Spinal cord (tissue), 9 donors: ENCODE measurements at regions not wholly inside any gene's neighbourhood (a gene's known extent, or its start where the extent isn't known, plus 50 kb on each side); places are given as distances from the start of the nearest gene placed in this dataset.

Source experiments
- DNase-seq, 6 donors: peaks; one replicate each; pipeline versions ENCODE4 v3.0.0 to v3.0.0-alpha.2; 2013 to 2015; ENCODE audit warnings: low spot score in 6 of 6, low read depth in 4 of 6
- H3K27ac ChIP-seq: one replicate; pipeline ENCODE4 v1.5.1; 2013; ENCODE audit warnings: low read depth, low read length, control low read depth
- H3K27me3 ChIP-seq: one replicate; pipeline ENCODE4 v1.6.1; 2013; ENCODE audit warnings: low read length; ENCODE audit not compliant: control insufficient read depth, insufficient read depth
- H3K36me3 ChIP-seq: one replicate; pipeline ENCODE4 v1.6.1; 2013; ENCODE audit warnings: low read length; ENCODE audit not compliant: control insufficient read depth, insufficient read depth
- H3K4me1 ChIP-seq: one replicate; pipeline ENCODE4 v1.6.1; 2013; ENCODE audit warnings: low read length; ENCODE audit not compliant: control insufficient read depth, insufficient read depth
- H3K4me3 ChIP-seq: one replicate; pipeline ENCODE4 v1.5.1; 2013; ENCODE audit warnings: low read depth, low read length, control low read depth
- H3K9me3 ChIP-seq: one replicate; pipeline ENCODE4 v1.6.1; 2013; ENCODE audit warnings: low read length; ENCODE audit not compliant: control insufficient read depth, insufficient read depth
- WGBS: methylation state at CpG from one replicate; pipeline ENCODE4 v1.1.5; 2013; ENCODE audit warnings: missing lambda C conversion rate; ENCODE audit not compliant: insufficient coverage; 5-methylcytosine and 5-hydroxymethylcytosine counted together
- donor health status: healthy.

DNA sequence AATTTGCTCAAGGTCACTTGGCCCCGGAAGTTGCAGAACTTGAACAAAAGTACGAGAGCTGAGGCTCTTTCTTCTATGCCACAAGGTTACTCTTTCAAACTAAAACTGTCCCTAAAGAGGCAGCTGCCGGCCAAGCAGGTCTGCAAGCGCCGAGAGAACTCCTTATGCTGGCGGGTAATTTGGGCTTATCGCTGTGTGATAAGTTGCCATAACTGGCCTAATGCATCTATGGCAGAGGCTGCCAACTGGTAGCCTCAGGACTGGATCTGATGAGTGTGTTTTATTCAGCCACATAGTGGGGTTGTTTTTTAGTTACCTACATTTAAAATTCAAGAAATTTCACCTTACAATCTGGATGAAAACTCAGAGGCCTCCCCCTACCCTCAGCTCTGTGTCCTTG lies 68.1 kb upstream of the SPOCK1 start:
- Histone ChIP-seq H3K4me1 (peaks cover 28% of the 10 kb centered on the region), H3K36me3 (no peaks in the 10 kb centered on the region), H3K27ac (no peak overlapping the region), H3K27me3 (no peaks in the 10 kb centered on the region), H3K9me3 (no peaks in the 10 kb centered on the region), H3K4me3 (no peak overlapping the region)
- WGBS: 86% methylated on average over 7 of the region's 7 CpGs
- no peak for DNase-seq

DNA sequence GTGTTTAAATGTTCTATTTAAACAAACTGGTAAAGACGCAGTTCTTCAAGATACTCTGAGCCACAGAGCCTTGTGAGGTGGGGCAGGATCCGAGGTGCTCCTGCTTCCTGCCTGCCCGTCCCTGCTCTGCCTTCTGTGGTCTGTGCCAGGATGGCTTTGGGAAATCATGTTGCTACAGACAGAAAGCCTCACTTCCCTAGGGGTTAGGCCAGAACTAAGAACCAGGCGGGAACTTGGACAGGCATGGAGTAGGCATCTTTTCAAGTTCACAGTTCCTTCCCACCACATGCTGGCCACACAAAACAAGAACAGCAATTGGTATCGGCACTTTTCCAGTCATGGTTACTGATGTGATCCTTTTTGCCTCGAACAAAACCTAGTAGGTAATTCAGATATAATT lies 67.7 kb upstream of the SPOCK1 start:
- Histone ChIP-seq H3K4me3 (no peak overlapping the region), H3K4me1 (peaks cover 28% of the 10 kb centered on the region), H3K27ac (no peak overlapping the region), H3K9me3 (no peaks in the 10 kb centered on the region), H3K36me3 (no peaks in the 10 kb centered on the region), H3K27me3 (no peaks in the 10 kb centered on the region)
- 53% methylated on average over 4 of the region's 6 CpGs for WGBS
- no peak for DNase-seq

DNA sequence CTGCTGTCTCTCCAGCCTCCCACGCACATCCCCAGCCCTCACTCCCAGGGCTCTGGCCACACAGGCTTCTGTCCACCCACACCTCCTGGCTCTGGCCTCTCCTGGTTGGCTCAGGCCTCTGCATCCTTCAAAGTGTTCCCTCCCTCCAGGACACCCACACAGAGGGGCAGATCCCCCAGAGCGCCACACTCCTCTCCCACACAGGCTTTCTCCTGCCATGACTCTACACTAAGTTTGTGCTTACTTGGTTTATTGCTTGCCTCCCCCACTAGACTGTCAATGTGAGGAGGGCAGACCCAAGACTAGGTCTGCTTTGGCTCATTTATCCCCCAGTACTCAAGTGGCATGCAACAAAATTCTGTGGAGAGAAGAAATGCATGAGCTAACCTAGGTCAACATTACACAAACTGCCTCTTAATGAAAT lies 67.0 kb upstream of the SPOCK1 start:
- H3K27me3 ChIP-seq: no peaks in the 10 kb centered on the region
- no peak overlapping the region for H3K4me3 ChIP-seq
- no peak for DNase-seq
- WGBS: 76% methylated on average over 2 of the region's 2 CpGs
- H3K27ac ChIP-seq: no peak overlapping the region
- H3K9me3 ChIP-seq: no peaks in the 10 kb centered on the region
- no peaks in the 10 kb centered on the region for H3K36me3 ChIP-seq
- H3K4me1 ChIP-seq: peaks cover 28% of the 10 kb centered on the region

DNA sequence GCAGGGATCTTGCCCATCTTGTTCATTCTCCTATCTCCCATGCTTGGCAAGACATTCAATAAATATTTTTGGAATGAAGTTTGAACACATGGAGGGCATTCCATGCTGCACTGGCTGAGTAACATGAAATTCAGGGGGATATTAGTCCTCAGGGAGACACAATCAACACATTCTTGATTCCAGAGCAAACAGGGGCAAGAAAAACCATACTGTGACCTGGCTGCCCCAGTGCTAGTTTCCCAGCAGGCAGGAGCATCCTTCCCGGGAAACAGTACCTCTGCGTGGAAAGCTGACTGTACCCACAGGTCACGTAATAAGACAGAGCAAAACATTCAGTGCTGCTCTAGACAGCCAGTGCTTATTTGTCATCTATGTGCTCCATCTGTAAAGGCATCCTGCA lies 66.3 kb upstream of the SPOCK1 start:
- peak in 2 of 6 donors; percentile 42 to 55 for DNase-seq
- Histone ChIP-seq H3K27ac (no peak overlapping the region), H3K36me3 (no peaks in the 10 kb centered on the region), H3K27me3 (no peaks in the 10 kb centered on the region), H3K4me3 (no peak overlapping the region), H3K9me3 (no peaks in the 10 kb centered on the region), H3K4me1 (peaks cover 28% of the 10 kb centered on the region)
- 79% methylated on average over 3 of the region's 3 CpGs for WGBS

DNA sequence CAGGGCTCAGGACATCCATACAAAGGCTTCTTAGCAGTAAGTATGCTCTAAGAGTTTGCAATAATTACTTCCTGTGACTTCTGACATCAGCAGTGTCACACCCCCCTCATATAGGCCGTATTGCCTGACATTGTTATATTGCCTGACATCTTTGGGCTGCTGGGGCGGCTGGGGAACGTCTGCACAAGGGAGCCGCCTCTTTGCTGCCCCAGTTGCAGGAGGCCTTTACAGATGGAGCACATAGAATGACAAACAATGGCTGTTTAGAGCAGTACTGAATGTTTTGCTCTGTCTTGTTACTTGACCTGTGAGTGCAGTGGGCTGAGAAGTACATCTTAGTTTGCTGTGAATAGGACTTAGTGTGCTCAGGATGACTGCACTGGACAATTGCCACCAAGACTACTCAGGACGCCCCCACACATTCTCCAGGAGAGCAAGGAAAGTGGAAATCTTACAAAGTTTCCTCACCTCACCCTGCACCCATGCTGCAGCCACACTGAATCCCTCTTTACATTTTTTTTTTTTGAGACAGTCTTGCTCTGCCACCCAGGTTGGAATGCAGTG lies 65.4 kb upstream of the SPOCK1 start:
- Histone ChIP-seq H3K27ac (no peak overlapping the region), H3K9me3 (no peaks in the 10 kb centered on the region), H3K27me3 (no peaks in the 10 kb centered on the region), H3K36me3 (no peaks in the 10 kb centered on the region), H3K4me1 (peaks cover 28% of the 10 kb centered on the region), H3K4me3 (no peak overlapping the region)
- 38% methylated on average over 4 of the region's 5 CpGs for WGBS
- DNase-seq: peak in 2 of 6 donors; percentile 36 to 52

- Histone ChIP-seq H3K4me3 (no peak overlapping the region), H3K36me3 (no peaks in the 10 kb centered on the region), H3K9me3 (no peaks in the 10 kb centered on the region), H3K27ac (no peak overlapping the region), H3K27me3 (no peaks in the 10 kb centered on the region), H3K4me1 (peaks cover 28% of the 10 kb centered on the region)
- WGBS: 26% methylated on average over 8 of the region's 14 CpGs
- DNase-seq: peak in 2 of 6 donors; percentile 82 to 83
These were observed 64.7 kb upstream of the SPOCK1 start for GRCh38 chr5:137563646-137564397.

DNA sequence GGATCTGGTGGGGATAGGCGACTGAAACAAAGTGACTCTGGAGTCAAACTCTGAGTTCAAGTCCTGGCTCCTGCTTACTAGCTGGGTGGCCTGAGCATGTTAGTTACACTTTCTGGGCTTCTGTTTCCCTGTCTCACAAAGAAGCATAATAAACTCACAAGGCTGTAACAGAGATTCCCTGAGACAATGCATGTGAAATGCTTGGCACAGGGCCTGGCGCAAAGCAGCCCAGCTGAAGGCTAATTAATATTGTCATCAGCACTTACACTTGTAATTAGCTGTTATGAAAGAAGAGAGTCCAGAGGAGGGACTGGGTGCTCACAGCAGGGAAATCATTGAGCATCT lies 64.1 kb upstream of the SPOCK1 start:
- peaks cover 28% of the 10 kb centered on the region for H3K4me1 ChIP-seq
- no peak overlapping the region for H3K4me3 ChIP-seq
- no peaks in the 10 kb centered on the region for H3K36me3 ChIP-seq
- no peak overlapping the region for H3K27ac ChIP-seq
- WGBS: 50% methylated on average over 1 of the region's 2 CpGs
- H3K27me3 ChIP-seq: no peaks in the 10 kb centered on the region
- DNase-seq: peak in 2 of 6 donors; percentile 77 to 78
- H3K9me3 ChIP-seq: no peaks in the 10 kb centered on the region

DNA sequence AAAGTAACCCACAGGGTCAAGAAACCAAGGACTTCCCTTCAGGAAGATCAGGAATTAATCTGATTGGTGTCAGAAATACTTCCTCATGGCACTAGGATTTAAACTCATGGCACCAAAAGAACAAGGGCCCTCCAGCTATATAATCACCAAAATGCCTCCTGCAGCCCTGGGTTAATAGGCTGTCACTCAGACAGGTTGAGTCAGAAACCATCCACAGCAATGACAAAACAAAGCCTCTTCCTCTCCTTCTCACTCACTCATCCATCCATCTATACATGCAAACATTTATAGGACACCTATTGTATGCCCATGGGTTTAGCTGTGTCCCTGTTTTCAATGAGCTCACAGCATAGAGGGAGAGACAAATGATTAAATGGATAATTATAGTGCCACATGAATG lies 62.5 kb upstream of the SPOCK1 start:
- H3K9me3 ChIP-seq: no peaks in the 10 kb centered on the region
- H3K27ac ChIP-seq: no peak overlapping the region
- peaks cover 28% of the 10 kb centered on the region for H3K4me1 ChIP-seq
- no peak for DNase-seq
- H3K36me3 ChIP-seq: no peaks in the 10 kb centered on the region
- no peak overlapping the region for H3K4me3 ChIP-seq
- no peaks in the 10 kb centered on the region for H3K27me3 ChIP-seq

DNA sequence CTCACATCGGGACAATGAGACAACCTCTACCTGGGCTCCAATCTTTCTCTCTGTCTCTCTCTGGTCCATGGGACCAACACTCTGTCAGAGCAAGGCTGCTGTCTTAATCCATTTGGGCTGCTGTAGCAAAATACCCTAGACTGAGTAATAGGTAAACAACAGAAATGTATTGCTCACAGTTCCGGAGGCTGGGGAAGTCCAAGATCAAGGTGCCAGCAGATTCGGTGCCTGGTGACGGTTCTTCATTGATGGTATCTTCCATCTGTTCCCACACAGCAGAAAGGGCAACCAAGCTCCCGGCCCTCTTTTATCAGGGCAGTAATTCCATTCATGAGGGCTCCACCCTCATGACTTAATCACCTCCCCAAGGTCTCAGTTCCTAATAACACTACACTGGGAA lies 61.3 kb upstream of the SPOCK1 start:
- Histone ChIP-seq H3K27ac (no peak overlapping the region), H3K4me3 (no peak overlapping the region), H3K36me3 (no peaks in the 10 kb centered on the region), H3K4me1 (peaks cover 20% of the 10 kb centered on the region), H3K27me3 (no peaks in the 10 kb centered on the region), H3K9me3 (no peaks in the 10 kb centered on the region)
- no peak for DNase-seq
- WGBS: 97% methylated on average over 4 of the region's 5 CpGs
